ENCODE measurements at regions not wholly inside any gene's neighbourhood (a gene's known extent, or its start where the extent isn't known, plus 50 kb on each side); places are given as distances from the start of the nearest gene placed in this dataset.
"Not testable (repeated sequence)": the region's sequence is repeated elsewhere in the genome, so short reads cannot be mapped to it uniquely, and the experiment has no call there.

GRCh38 chr9:25917731-25918362 lies 239.6 kb upstream of the TUSC1 start:
- DNase-seq (ENCODE audit: low read depth, low spot score) = no peak

DNA sequence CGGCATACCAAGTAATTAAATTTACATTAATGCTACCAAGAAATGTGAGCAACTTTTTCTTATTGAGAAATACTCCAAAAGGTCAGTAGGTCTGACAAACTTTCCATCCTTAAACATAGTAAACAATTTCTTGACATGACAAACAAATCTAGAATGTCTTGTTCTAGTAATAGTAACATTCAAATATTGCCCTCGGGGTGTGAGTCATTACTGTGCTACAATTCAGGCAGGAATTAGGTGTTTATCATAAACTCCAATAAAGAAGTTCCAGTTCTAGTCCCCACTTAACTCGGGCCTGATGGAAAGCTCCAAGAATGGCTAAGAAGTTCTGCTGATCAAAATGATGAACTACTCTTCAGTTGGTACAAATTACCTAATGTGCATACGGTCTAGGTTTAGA lies 235.6 kb upstream of the TUSC1 start:
- no peak for DNase-seq (ENCODE audit: low read depth, low spot score)

DNA sequence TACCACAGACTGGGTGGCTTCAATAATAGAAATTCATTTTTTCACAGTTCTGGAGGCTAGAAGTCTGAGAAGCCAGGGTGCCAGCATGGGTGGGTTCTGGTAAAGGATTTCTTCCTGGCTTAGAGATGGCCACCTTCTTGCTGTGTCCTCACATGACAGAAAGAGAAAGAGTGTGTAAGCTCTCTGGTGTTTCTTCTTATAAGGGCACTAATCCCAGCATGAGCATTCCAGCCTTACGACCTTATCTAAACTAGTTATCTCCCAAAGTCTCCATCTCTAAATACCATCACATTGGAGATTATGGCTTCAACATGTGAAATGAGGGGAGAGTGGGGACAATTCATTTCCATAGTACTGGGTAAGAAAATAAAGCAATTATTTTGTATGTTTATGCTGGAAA lies 226.5 kb upstream of the TUSC1 start:
- DNase-seq (ENCODE audit: low read depth, low spot score) = no peak

DNA sequence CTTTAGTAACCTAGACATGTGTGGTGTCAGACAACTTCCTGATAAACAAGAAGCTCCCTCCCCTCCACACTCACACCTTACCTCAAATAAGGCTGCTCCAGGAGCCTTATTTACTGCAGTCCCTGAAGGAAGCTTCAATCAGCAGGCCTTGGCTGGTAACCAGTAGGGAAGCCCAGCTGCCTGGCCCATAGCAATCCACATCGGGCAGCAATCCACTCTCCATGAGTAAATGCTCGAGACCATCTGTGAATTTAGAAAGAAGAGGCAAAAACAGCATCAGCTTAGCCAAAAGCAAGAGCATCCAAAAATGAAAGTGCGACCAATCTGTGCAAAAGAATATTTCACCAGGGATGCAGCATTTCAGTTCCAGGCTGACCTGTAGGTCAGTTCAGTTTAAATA lies 213.3 kb upstream of the TUSC1 start:
- DNase-seq (ENCODE audit: low read depth, low spot score) = no peak

- DNase-seq (ENCODE audit: low read depth, low spot score) = no peak
These were observed 211.4 kb upstream of the TUSC1 start for GRCh38 chr9:25889661-25890060.

DNA sequence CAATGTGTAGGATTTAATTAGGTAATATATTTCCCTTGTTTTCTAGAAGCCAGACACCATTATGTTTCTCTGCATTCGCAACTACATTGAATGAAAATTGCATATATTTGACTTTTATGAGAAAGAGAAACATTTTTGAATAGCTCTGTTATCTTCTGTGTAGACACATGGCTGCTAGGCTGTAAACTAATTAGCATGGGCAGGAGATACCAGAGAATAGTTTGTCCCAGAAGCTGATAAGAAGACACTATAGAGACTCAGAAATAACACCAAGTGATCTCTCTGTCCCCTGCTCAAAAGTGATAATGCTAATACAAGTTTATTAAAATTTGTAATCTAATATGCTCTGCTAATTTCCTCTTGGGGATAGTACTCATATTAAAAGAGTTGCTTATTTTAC lies 198.0 kb upstream of the TUSC1 start:
- no peak for DNase-seq (ENCODE audit: low read depth, low spot score)

DNA sequence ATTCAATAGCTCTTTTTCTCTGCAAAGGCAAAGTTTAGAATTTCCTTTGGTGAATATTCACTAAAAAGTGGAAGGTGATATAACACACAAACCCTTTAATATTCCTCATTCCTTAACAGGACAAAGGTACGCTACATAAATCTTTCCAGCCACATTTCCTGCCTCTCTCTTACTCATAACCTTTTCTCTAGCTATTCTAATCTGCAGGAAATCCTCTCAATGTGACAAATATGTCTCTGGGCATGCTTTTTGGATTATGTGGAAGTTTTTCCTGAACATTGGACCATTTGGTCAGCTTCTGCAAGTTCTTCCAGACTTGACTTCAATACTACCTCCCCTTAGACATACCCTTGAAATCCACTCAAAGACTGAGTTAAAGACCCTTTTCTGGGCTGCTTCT lies 186.3 kb upstream of the TUSC1 start:
- DNase-seq (ENCODE audit: low read depth, low spot score) = no peak

DNA sequence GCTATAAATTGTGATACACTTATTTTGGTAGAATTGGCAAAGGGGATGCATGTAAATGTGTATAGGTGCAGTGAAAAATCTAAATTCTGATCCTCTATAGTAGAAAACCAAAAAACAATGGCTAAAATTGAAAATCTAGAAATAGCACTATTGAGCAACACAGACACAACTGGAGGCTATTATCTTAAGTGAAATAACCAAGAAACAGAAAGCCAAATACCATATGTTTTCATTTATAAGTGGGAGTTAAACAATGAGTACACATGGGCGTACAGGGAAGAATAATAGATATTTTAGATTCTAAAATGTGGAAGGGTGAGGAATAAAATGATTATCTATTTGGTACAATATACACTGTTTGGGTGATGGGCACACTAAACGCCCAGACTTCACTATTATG lies 183.2 kb upstream of the TUSC1 start:
- DNase-seq (ENCODE audit: low read depth, low spot score) = no peak

GRCh38 chr9:25857147-25857546 lies 178.9 kb upstream of the TUSC1 start:
- DNase-seq (ENCODE audit: low read depth, low spot score) = no peak

- DNase-seq (ENCODE audit: low read depth, low spot score) = no peak
These were observed 172.6 kb upstream of the TUSC1 start for GRCh38 chr9:25850803-25851202.

GRCh38 chr9:25845867-25846266 lies 167.6 kb upstream of the TUSC1 start:
- DNase-seq (ENCODE audit: low read depth, low spot score) = no peak

DNA sequence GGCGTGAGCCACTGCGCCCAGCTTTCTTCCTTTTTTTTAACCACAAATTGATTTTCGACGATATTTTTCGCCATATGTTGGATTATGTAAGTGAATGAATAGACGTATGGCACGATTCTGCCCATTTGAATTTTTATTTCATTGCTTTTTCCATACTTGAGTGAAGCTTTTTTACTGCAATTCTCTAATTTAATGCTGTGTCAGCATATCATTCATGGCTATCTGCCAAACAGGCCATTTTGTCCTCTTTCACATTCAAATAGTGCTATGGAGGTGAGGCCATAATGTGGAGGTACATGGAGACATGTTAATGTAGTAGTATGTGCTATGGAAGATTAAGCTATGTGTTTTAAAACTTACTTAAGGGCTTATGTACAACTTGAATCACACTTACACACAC lies 152.1 kb upstream of the TUSC1 start:
- no peak for DNase-seq (ENCODE audit: low read depth, low spot score)

DNA sequence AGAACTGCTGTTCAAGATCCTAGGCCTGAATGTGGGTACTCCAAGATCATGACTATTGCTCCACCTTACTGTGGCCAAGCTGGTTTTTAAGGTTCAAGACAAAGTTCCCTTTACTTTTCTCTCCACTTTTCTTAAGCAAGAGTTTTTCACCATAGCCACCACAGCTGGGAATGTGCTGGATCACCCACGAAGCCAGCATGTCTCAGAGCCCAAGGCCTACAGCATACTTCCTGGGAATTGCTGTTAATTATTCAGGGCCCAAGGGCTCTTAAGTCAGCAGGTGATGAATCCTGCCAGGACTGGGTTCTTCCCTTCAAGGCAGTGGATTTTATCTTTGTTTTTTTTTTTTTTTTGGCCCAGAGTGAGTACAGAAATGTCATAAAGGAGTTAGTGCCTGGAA lies 149.4 kb upstream of the TUSC1 start:
- no peak for DNase-seq (ENCODE audit: low read depth, low spot score)

GRCh38 chr9:25816439-25816838 lies 138.2 kb upstream of the TUSC1 start:
- DNase-seq (ENCODE audit: low read depth, low spot score) = no peak

DNA sequence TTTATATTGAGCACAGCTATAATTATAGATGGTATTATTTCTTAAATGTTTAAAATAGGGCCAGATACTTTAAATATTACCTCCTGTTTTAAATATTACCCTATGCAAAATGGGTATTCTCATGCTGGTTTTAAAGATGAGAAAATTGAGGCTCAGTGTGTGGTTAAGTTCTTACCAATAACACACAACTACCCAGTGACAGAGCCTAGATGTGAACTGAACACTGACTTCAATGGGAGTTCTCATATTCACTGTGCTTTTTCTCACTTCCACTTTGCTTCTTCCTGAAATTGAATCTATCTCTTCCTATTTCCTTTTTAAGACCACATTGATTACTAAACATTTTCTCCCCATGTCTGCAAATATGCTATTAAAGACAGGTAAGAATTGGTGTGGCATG lies 135.8 kb upstream of the TUSC1 start:
- DNase-seq (ENCODE audit: low read depth, low spot score) = no peak

GRCh38 chr9:25813478-25813877 lies 135.2 kb upstream of the TUSC1 start:
- DNase-seq (ENCODE audit: low read depth, low spot score) = no peak

DNA sequence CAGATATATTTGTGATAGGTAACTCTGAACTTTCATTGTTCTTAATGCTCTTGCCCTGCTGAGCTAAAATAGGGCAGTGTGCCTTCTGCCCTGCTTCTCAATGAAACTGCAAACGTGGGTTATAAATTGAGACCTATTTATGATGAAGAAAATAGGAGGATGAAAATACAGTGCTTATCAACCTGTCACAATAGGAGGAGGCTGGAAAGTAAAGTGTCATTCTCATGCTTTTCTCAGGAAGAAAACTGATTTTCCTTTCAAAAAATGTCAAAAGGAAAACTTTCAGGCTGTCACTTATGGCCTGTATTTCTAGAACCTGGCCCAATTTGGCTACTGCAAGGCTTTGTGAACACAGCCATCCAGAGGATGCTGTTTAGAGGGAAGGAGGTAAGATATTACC lies 130.3 kb upstream of the TUSC1 start:
- no peak for DNase-seq (ENCODE audit: low read depth, low spot score)

DNA sequence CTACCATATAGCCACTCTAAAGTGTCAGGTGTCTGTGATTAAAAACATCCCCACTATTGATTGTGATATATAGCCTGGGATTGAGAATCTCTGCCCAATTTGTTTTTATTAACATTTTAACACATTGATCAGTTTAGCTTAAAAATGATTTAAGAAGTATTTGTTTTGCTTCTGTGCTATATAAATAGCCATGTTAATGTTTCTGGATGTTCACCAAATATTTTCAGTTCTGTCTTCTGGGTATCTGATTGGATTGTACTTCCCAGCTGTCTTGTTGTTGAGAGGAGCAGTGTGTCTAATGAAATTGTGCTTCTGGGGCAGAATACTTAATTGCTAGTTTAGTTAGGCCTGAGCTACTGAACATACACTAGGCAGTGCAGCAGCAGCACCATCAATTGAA lies 126.6 kb upstream of the TUSC1 start:
- no peak for DNase-seq (ENCODE audit: low read depth, low spot score)

GRCh38 chr9:25801989-25802388 lies 123.7 kb upstream of the TUSC1 start:
- not testable (repeated sequence) for DNase-seq (ENCODE audit: low read depth, low spot score)

- DNase-seq (ENCODE audit: low read depth, low spot score) = no peak
These were observed 95.6 kb upstream of the TUSC1 start for GRCh38 chr9:25773805-25774204.

DNA sequence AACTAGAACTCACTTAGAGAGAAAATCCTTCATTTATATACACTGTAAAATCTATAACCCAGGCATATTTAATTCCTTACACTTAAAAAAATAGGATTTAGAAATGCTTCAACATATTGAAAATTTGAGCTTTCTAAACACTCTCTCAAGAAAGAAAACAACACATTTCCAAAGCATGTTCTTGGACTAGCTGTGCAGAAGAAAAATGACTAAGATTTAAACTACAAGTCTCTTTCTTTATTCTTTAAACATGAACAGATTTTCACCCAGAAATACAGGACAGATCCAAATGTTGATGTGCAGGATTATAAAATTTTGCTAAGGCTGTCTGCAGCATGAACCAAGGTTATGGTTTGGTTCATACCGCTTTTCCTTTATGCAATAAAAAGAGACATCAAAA lies 77.7 kb upstream of the TUSC1 start:
- no peak for DNase-seq (ENCODE audit: low read depth, low spot score)

- DNase-seq (ENCODE audit: low read depth, low spot score) = no peak
These were observed 74.2 kb upstream of the TUSC1 start for GRCh38 chr9:25752398-25752797.

DNA sequence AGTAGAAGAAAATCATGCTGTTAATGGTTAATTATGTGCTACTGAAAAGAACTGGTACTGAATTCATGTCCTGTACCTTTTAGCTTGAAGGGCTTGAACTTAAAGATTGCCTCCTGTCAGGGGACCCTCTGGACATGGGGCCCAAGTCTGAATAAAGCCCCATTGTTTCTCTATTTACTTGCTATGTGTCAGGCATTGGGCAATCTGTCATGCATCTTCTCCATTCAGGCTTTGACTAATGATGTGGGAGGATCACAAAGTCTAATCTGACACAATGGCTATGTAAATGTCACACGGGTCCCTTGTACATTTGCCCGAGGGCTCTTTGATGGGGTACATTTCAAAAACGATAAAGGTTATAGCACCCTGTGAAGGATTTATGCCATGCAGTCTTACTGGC lies 64.0 kb upstream of the TUSC1 start:
- DNase-seq (ENCODE audit: low read depth, low spot score) = no peak

DNA sequence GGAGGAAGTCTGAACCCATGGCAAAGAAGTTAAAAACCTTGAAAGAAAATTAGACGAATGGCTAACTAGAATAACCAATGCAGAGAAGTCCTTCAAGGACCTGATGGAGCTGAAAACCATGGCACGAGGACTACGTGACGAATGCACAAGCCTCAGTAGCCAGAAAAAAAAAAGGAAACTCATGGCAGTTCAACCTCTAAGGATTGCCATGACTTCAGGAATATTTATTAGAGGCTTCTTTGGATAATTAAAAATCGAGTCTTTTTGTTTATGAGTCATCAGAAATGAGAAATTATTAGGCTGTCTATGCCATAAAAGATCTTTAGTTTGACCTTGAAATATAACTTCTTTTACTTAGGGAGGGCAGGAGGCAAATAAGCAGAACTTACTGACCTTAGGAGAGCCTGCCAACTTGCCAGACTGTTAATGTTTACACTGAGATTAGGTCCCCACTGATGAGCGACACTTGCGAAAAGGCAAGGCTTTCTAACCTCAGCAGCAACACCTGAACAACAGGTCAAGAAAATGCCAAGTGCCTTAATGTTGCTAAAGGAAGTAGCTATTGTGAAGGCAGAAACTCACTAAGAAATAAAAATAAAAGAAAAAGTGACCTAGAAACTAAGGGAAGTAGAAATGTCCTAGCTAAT lies 55.2 kb upstream of the TUSC1 start:
- no peak for DNase-seq (ENCODE audit: low read depth, low spot score)
